ENCODE measurements at regions not wholly inside any gene's neighbourhood (a gene's known extent, or its start where the extent isn't known, plus 50 kb on each side); places are given as distances from the start of the nearest gene placed in this dataset.

DNA sequence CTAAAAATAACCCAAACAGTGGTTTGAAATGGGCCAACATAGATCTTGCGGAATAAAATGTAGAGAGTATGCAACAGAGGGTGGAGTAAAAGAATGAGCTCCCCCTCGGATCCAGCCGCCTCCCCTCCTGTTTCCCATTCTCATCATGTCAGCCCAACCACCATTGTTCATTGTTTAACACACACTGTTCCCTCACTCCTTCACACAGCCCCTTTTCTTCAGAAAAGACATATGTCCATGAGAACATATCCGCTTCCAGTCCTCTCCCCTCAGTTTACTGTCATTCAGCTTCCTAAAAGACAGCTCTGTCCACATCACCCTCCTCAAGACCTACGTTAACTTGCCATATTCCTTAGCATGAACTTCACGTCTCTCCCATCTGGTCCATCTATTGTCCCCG lies 62.9 kb upstream of the SERTAD2 start:
- H3K4me3 ChIP-seq (ENCODE audit: low read length) = no peak overlapping the region
- peaks cover 3 to 10% of the 10 kb centered on the region in 2 donors for H3K4me1 ChIP-seq (ENCODE audit: control insufficient read depth in 2 of 2, insufficient read depth in 2 of 2, low read length in 2 of 2)
- Mint-ChIP-seq H3K9me3 (no peaks in the 10 kb centered on the region), H3K27me3 (no peaks in the 10 kb centered on the region), H3K4me3 (no peak overlapping the region), H3K27ac (peak overlapping the region in 2 of 9 donors; percentile 12 to 82), H3K36me3 (peaks cover 0 to 1% (median 0%) of the 10 kb centered on the region in 5 donors), H3K4me1 (peaks cover 6 to 48% (median 22%) of the 10 kb centered on the region in 7 donors)
- no peaks in the 10 kb centered on the region for H3K9me3 ChIP-seq (ENCODE audit: control insufficient read depth in 2 of 3, low read length in 3 of 3)
- H3K36me3 ChIP-seq (ENCODE audit: control insufficient read depth in 2 of 3, insufficient read depth in 3 of 3, low read length in 3 of 3) = no peaks in the 10 kb centered on the region
- DNase-seq = no peak
- H3K27me3 ChIP-seq (ENCODE audit: control insufficient read depth in 2 of 2, insufficient read depth in 2 of 2, low read length in 2 of 2) = no peaks in the 10 kb centered on the region
- intact Hi-C loops (cut with micrococcal nuclease) = no loop called here
- no peak for ATAC-seq
- ChIA-PET CTCF (interaction anchor here (0.6 kb wide), 1 partner anchor 63 kb away, joined by 3 read pairs; the partner anchor contains the start of gene SERTAD2), POLR2A (interaction anchor here (0.6 to 3.5 kb wide), 4 partner anchors 11 to 66 kb away, joined by 3 to 16 read pairs (median 3); no protein-coding TSS in a partner anchor)
- no peak overlapping the region for H3K27ac ChIP-seq (ENCODE audit: low read depth, low read length)

DNA sequence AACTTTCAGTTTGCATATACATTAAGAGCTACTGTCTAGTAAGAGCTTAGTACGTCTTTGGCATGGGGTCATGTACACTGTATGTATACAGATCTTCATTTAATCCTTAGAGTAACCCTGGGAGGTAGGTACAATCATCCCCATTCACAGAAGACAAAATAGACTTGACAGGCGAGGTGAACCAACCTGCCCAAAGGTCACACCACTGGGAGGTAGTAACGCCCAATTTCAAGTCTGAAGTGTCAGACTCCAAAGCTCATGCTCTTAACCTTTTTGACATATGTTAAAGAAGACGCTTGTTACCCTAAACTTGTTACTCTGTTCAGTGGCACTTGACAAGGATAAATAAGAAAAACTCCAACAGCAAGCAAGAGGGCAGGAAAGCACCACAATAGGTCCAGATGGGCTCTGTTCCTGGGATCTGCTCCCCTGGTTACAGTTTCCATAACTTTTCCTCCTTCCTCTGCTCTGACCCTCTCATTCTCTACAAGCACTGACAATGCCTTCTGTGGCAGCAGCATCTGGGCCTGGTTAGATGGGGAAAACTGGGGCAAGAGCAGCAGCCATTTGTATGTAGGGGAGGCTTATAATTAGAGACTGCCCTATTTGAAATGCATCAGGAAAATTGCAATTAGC lies 64.7 kb upstream of the SERTAD2 start:
- Mint-ChIP-seq H3K9me3 (no peaks in the 10 kb centered on the region), H3K27me3 (no peaks in the 10 kb centered on the region), H3K27ac (peak overlapping the region in 3 of 9 donors; percentile 10 to 36 (median 13)), H3K4me3 (no peak overlapping the region), H3K4me1 (peaks cover 0 to 41% (median 15%) of the 10 kb centered on the region in 7 donors), H3K36me3 (peaks cover 0 to 1% (median 0%) of the 10 kb centered on the region in 5 donors)
- Histone ChIP-seq H3K9me3 (ENCODE audit: control insufficient read depth in 2 of 3, low read length in 3 of 3) (no peaks in the 10 kb centered on the region), H3K4me3 (ENCODE audit: low read length) (no peak overlapping the region), H3K27ac (ENCODE audit: low read depth, low read length) (no peak overlapping the region), H3K36me3 (ENCODE audit: control insufficient read depth in 2 of 3, insufficient read depth in 3 of 3, low read length in 3 of 3) (no peaks in the 10 kb centered on the region), H3K27me3 (ENCODE audit: control insufficient read depth in 2 of 2, insufficient read depth in 2 of 2, low read length in 2 of 2) (no peaks in the 10 kb centered on the region), H3K4me1 (ENCODE audit: control insufficient read depth in 2 of 2, insufficient read depth in 2 of 2, low read length in 2 of 2) (peaks cover 0 to 4% of the 10 kb centered on the region in 2 donors)
- POLR2A ChIA-PET = interaction anchor here (0.6 to 3.5 kb wide), 3 partner anchors 9 to 67 kb away, joined by 3 to 16 read pairs (median 3); no protein-coding TSS in a partner anchor
- intact Hi-C loops (cut with micrococcal nuclease) = no loop called here
- DNase-seq (no peak), ATAC-seq (no peak)
- CTCF ChIA-PET = no interaction called here

DNA sequence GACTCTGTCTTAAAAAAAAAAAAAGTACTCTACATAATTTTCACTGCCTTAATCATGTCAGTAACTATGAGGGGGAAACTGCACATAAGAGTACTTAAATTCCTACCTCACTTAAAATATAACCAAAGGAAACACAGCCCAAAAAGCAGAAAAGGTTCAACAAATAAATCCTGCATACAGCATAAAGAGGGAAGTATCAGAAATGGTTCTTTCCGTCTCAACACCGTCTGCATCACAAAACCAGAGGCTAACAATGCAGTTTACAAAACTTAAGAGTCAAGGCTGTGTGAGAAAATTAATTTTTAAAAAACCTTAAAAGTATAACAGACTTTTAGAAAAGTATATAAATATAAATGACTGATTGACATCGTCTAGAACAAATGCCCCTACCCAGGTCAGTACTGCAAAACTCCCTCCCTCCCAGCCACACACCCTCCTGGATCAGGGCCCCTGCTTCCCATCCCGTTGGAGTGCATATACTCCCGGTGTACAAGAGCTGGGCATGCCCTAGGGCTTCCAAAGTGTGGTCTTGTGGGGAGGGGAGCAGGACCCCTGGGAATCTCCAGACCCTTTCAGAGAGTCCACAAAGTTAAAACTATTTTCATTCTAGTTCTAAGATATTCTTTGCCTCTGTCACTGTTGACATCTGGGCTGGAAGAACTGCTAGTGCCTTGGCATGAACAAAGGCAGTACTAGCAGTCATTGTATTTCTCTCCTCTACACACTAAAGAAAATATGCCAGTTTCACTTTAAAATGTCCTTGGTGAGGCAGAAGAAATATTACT lies 67.0 kb upstream of the SERTAD2 start:
- H3K27me3 ChIP-seq (ENCODE audit: control insufficient read depth in 2 of 2, insufficient read depth in 2 of 2, low read length in 2 of 2) = no peaks in the 10 kb centered on the region
- H3K36me3 ChIP-seq (ENCODE audit: control insufficient read depth in 2 of 3, insufficient read depth in 3 of 3, low read length in 3 of 3) = no peaks in the 10 kb centered on the region
- DNase-seq = no peak
- no peak overlapping the region for H3K4me3 ChIP-seq (ENCODE audit: low read length)
- POLR2A ChIA-PET = interaction anchor here (1.2 to 1.9 kb wide), 4 partner anchors 10 to 71 kb away, joined by 3 to 8 read pairs (median 6); partner anchors contain the start of gene SERTAD2
- H3K27ac Mint-ChIP-seq = peak overlapping the region in 5 of 9 donors; percentile 14 to 90 (median 64)
- peak overlapping the region in 8 of 10 donors; percentile 21 to 75 (median 66) for H3K4me3 Mint-ChIP-seq
- no peaks in the 10 kb centered on the region for H3K9me3 ChIP-seq (ENCODE audit: control insufficient read depth in 2 of 3, low read length in 3 of 3)
- intact Hi-C loops (cut with micrococcal nuclease) = loop anchor here in 1 of 2 donors (2.0 kb wide), 1 partner anchor 14 kb away; no protein-coding TSS in a partner anchor
- CTCF ChIA-PET = no interaction called here
- no peaks in the 10 kb centered on the region for H3K9me3 Mint-ChIP-seq
- no peak for ATAC-seq
- H3K27me3 Mint-ChIP-seq = no peaks in the 10 kb centered on the region
- H3K4me1 Mint-ChIP-seq = peaks cover 0 to 40% (median 20%) of the 10 kb centered on the region in 7 donors
- peaks cover 0 to 4% of the 10 kb centered on the region in 2 donors for H3K4me1 ChIP-seq (ENCODE audit: control insufficient read depth in 2 of 2, insufficient read depth in 2 of 2, low read length in 2 of 2)
- H3K36me3 Mint-ChIP-seq = peaks cover 0 to 4% (median 0%) of the 10 kb centered on the region in 5 donors
- no peak overlapping the region for H3K27ac ChIP-seq (ENCODE audit: low read depth, low read length)

DNA sequence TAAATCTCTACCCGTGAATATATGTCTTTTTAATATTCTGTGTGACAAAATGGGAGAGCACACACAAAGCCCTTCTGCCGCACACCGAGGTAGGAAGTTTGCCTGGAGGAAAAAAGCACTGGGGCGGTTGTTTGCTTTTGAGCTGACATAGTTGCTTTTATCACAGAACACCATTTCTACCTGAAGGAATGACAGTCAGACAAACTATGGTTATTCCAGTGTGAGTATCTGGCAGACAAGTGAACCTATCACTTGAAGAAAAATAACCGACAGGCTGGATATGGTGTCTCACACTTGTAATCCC lies 67.6 kb upstream of the SERTAD2 start:
- Mint-ChIP-seq H3K27ac (peak overlapping the region in 4 of 9 donors; percentile 59 to 90 (median 65)), H3K36me3 (peaks cover 0 to 4% (median 0%) of the 10 kb centered on the region in 5 donors), H3K4me1 (peaks cover 3 to 41% (median 24%) of the 10 kb centered on the region in 7 donors), H3K27me3 (no peaks in the 10 kb centered on the region), H3K9me3 (no peaks in the 10 kb centered on the region), H3K4me3 (peak overlapping the region in 8 of 10 donors; percentile 21 to 75 (median 66))
- Histone ChIP-seq H3K4me1 (ENCODE audit: control insufficient read depth in 2 of 2, insufficient read depth in 2 of 2, low read length in 2 of 2) (peaks cover 0 to 4% of the 10 kb centered on the region in 2 donors), H3K27ac (ENCODE audit: low read depth, low read length) (no peak overlapping the region), H3K27me3 (ENCODE audit: control insufficient read depth in 2 of 2, insufficient read depth in 2 of 2, low read length in 2 of 2) (no peaks in the 10 kb centered on the region), H3K4me3 (ENCODE audit: low read length) (no peak overlapping the region), H3K9me3 (ENCODE audit: control insufficient read depth in 2 of 3, low read length in 3 of 3) (no peaks in the 10 kb centered on the region), H3K36me3 (ENCODE audit: control insufficient read depth in 2 of 3, insufficient read depth in 3 of 3, low read length in 3 of 3) (no peaks in the 10 kb centered on the region)
- intact Hi-C loops (cut with micrococcal nuclease) = loop anchor here in 1 of 2 donors (2.0 kb wide), 1 partner anchor 14 kb away; no protein-coding TSS in a partner anchor
- ATAC-seq (no peak), DNase-seq (no peak)
- CTCF ChIA-PET = interaction anchor here (0.9 kb wide), 1 partner anchor 66 kb away, joined by 3 read pairs; no protein-coding TSS in a partner anchor
- POLR2A ChIA-PET = interaction anchor here (0.7 to 1.7 kb wide), 4 partner anchors 9 to 71 kb away, joined by 3 to 8 read pairs (median 4); partner anchors contain the start of gene SERTAD2

DNA sequence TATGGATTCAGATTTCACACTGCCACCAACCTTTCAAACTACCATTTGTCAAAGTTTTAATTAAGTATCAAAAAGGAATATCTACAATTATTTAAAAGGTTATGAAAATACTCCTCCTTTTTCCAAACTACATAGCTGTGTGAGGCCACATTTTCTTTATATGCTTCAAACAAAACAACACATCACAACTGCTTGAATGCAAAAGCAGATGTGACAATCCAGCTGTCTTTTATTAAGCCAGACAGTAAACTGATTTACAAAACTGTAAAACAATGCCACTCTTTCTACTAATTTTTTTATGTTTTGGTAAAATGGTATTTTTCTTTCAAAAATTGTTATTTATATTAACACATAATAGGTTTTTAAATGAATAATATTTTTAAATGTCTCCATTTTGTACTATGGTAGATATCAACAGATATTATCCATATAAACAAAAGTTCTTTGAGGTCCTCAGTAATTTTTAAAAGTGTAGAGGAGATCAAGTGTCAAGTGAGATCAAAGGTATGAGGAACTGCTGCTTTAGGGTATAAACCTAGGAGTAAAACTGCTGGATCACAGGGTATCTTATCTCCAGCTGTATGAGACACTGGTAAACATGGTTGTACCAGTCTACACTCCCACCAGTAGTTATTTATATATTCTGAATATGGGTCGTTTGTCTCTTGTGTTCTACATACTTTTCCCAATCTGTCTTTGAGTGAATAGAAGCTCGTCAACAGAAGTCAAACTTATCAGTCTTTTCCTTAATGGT lies 68.8 kb upstream of the SERTAD2 start:
- CTCF ChIA-PET = interaction anchor here (0.7 kb wide), 1 partner anchor 61 kb away, joined by 3 read pairs; no protein-coding TSS in a partner anchor
- DNase-seq (no peak), ATAC-seq (no peak)
- no peaks in the 10 kb centered on the region for H3K27me3 Mint-ChIP-seq
- Histone ChIP-seq H3K36me3 (ENCODE audit: control insufficient read depth in 2 of 3, insufficient read depth in 3 of 3, low read length in 3 of 3) (no peaks in the 10 kb centered on the region), H3K4me1 (ENCODE audit: control insufficient read depth in 2 of 2, insufficient read depth in 2 of 2, low read length in 2 of 2) (peaks cover 7 to 9% of the 10 kb centered on the region in 2 donors), H3K9me3 (ENCODE audit: control insufficient read depth in 2 of 3, low read length in 3 of 3) (no peaks in the 10 kb centered on the region), H3K27me3 (ENCODE audit: control insufficient read depth in 2 of 2, insufficient read depth in 2 of 2, low read length in 2 of 2) (no peaks in the 10 kb centered on the region), H3K27ac (ENCODE audit: low read depth, low read length) (no peak overlapping the region), H3K4me3 (ENCODE audit: low read length) (no peak overlapping the region)
- POLR2A ChIA-PET = interaction anchor here (0.7 to 1.8 kb wide), 7 partner anchors 8 to 128 kb away, joined by 3 to 8 read pairs (median 3); partner anchors contain the start of gene SERTAD2
- peaks cover 0 to 7% (median 3%) of the 10 kb centered on the region in 5 donors for H3K36me3 Mint-ChIP-seq
- intact Hi-C loops (cut with micrococcal nuclease) = no loop called here
- H3K27ac Mint-ChIP-seq = no peak overlapping the region
- no peak overlapping the region for H3K4me3 Mint-ChIP-seq
- H3K9me3 Mint-ChIP-seq = no peaks in the 10 kb centered on the region
- H3K4me1 Mint-ChIP-seq = peaks cover 5 to 47% (median 32%) of the 10 kb centered on the region in 7 donors

Data from naive thymus-derived CD4-positive, alpha-beta T cell (primary cell).